ENCODE measurements at regions not wholly inside any gene's neighbourhood (a gene's known extent, or its start where the extent isn't known, plus 50 kb on each side); places are given as distances from the start of the nearest gene placed in this dataset.

DNA sequence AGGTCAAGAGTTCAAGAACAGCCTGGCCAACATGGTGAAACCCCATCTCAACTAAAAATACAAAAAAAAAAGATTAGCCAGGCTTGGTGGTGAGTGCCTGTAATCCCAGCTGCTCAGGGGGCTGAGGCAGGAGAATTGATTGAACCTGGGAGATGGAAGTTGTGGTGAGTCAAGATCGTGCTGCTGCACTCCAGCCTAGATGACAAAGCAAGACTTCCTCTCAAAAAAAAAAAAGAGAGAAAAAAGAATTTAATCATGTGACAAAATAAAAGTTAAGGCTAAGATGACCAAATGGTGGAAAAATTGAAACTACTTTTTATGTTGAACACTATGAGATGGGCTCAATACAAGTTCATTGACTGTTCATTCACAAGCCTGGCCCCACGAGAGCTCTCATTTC lies 141.1 kb upstream of the WDR11 start:
- DNase-seq: no peak

DNA sequence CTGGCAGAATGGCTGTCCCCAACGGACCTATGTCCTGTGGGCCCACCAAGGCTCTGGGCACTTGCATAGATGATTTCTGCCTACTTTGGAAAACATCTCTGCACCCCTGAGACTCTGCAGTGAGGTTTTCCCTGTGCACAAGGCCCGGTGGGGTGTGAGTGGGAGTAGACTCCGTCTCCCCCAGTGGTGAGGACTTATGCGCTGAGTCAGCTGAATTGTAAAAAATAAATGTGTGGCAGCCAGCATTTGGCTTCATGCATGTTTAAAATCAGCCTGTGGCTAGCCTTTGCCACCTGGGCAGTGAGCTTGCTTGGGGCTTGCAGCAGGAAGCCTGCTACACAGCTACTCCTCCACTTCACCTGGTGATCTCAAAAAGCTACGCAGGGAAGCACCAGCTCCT lies 139.3 kb upstream of the WDR11 start:
- DNase-seq: no peak

DNA sequence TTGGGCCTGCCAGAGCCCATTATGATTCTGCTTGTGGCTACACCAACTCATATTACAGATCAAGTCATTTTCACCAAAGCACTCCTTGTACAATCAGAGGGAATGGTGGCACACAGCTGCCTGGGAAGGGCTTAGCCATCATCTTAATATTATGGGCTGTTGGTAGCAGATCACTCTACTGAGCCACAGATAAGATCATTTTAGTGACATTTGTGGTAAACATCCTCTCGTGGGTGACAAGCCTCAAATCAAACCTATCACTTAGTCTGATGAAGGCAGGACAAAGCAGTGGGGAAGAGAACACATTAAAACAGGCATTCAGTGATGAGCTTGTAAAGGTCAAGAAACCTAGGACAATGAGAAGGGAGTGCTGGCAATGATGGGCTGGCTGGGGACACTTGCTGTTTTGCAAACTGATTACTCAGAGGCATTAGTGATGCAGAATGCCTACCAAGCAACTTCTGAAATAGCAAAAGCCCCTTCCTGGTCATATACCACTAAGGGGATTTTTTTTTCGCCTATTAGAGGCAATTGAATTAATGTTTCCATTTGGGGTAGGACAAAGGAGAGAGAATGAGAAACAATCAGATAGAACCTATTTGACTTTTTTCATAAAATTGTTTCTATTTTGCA lies 137.5 kb upstream of the WDR11 start:
- DNase-seq: no peak

DNA sequence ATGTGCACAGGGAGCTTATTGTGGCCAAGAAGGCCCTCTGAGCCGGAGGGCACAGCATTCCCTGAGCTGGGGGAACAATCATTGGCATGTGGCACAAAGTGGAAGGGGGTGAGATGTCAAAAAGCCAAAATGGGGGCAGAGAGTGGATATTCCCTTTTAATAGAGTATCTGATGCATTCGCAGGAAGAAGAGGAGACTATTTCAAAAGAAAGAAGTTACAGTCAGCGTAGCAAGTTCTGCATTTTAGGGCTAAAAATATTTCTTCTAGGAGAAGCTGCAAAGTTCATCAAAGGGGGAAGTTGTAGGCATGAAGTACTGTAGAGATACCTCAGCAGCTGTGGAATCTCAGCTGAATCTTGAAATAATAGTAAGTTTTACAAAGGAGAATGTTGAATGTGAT lies 136.0 kb upstream of the WDR11 start:
- no peak for DNase-seq

DNA sequence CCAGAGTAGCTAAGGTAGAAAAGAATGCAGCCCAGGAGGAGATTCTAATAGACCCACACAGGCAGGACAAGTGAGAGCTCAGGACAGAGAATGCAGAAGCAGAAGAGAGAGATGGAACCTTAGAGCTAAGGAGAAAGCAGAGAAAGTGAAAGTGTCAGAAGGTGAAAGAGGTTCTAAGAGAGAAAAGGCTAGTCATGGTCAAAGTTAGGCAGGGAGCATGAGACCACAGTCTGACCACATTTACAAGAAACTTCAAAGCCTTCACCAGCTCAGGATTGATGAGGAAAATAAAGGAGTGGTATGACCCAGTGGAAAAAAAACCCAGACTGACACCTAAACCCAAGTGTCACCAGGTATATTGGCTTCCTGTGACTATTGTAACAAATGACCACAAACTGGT lies 131.8 kb upstream of the WDR11 start:
- no peak for DNase-seq

DNA sequence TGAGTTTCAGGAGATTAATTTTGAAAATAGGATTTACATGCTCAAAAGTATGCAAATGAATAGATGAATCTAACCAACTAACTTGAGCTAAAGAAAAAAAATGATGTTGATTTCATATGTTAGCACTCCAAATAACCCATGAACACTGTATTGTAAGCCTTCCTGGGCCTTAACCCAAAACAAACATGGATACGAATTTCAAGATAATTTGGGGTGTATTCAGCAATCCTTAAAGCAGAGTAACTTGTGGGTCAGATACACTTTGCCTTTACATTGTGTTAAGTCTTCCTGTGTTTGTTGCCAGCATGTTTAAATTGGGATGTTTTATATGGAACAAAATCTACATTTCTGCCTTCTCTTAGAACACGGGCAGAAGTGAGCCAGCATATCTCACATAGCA lies 124.2 kb upstream of the WDR11 start:
- no peak for DNase-seq

DNA sequence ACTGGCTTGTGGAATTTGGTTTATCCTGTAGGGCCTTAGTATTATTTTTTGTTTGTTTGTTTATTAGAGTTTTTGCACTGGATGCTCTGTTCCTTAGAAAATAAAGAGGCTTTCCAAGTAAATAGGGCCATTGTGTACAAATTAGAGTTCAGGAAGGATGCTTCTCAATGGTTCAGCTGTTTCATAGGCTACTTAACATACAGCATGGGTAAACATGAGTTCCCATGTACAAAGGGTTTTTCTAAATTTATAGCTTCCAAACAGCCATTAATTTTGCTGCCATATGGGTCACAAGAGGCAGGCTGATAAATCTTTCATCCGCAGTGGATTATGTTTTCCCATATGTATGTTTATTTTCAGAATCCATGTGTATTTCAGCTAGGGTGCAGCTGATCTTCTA lies 121.6 kb upstream of the WDR11 start:
- no peak for DNase-seq

DNA sequence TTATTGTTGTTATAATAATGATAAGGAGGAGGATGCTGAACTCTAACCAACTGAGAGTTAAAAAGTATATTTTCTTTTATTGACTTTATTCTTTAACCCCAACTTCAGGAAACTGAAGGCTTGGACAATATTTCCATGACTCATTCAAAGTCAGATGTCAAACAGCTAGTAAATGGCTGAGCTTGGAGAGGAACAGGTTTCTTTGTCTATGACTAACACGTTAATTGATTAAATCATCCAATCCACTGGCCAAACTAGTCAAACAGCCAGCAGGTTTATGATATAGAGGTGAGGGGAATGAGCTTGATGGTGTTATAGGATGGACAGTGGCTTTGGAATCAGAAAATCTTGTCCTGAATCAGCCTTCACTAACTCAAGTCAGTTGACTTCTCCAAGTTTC lies 119.1 kb upstream of the WDR11 start:
- DNase-seq: no peak

DNA sequence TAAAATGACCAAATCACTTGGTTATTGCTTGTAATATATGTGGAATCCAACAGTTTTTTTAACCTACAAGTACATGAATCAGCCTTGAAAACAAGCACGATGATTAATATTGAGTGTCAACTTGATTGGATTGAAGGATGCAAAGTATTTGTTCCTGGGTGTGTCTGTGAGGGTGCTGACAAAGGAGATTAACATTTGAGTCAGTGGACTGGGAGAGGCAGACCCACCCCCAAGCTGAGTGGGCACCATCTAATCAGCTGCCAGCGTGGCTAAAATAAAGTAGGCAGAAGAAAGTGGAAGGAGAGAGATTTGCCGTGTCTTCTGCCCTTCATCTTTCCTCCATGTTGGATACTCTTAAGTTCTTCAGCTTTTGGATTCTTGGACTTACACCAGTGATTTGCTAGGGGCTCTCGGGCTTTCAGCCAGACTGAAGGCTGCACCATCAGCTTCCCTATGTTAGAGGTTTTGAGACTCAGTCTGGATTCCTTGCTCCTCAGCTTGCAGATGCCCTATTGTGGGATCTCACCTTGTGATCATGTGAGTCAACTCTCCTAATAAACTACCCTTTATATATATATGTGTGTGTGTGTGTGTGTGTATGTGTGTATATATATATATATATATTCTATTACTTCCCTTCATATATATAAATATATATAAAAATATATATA lies 118.4 kb upstream of the WDR11 start:
- no peak for DNase-seq

DNA sequence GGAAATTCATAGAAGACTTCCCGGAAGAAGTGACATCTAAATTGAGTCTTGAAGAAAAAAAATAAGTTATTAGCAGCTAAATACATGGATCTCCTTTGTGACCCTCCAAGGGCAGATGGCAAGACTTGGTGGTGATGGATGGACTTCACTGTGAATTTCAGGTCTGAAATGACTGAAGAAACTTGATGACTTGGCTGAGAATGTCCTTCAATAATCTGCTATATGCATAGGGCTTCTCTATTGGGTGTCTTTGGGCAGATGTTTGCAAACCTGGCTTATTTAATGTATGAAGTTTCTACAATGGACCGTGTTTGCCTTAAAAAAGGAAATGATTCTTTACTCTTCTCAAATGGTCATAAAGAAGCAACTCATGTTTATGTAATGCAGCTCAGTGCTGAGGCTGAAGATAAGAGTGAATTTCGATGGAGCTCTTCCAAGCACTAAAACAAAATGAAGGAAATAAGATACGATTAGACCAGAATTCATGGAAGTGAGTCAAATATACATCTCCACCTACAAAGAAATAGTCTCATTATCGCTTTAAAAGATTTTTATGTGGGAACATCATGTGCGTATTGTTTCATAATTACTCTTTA lies 116.6 kb upstream of the WDR11 start:
- no peak for DNase-seq

DNA sequence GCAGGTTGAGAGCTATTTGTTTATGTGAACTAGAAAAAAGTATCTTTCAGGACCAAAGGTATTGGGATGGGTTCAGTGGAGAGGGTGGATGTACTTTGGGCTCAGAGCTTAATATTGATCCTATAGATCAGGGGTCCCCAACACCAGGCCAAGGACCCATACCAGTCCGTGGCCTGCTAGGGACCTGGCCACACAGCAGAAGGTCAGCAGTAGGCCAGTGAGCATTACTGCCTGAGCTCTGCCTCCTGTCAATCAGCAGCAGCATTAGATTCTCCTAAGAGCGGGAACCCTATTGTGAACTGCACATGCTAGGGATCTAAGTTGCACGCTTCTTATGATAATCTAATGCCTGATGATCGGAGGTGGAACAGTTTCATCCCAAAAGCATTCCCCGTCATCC lies 115.8 kb upstream of the WDR11 start:
- no peak for DNase-seq

DNA sequence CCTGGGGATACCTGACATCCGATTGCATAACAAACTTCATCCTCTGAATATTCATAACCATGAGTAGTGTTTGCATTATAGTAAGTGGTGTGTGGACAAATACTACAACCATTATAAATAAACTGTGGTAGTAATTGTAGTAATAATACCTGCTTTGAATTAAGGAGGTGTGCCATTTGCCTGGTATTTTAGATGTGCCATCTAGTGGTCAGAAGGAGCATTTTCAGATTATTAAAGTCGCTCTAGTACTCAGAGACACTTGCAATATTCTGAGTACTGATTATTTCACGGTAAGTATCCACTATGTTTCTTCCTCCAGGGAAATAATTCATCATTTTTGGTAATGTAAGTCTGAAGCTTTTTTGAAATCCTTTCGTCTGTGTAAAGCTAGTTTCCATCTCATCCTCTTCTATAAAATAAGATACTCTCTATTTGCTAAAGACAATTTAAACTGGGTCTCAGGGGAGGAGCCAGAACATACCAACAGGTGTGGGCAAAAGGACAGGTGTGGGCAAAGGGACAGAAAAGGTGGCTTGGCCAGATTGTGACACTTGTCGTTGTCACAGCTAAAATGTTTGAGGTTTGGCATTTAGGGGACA lies 115.3 kb upstream of the WDR11 start:
- peak; percentile 10 for DNase-seq

DNA sequence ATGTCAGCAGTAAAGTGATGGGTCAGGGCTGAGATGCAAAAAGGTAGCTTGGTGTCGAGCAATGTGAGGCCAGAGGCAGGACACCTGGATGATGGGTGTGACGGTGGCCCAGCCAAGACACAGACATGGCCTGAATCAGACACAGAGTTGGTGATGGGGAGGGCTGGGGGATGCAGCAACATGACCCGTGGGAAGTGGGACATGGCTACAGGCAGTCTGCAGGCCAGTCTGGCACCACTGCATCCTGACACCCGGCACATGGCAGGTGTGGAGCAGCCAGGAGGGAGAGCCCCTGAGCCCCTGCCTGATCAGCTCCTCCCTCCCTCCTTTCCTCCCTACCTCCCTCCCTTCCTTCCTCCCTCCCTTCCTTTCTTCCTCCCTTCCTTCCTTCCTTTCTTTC lies 114.8 kb upstream of the WDR11 start:
- DNase-seq: no peak

DNA sequence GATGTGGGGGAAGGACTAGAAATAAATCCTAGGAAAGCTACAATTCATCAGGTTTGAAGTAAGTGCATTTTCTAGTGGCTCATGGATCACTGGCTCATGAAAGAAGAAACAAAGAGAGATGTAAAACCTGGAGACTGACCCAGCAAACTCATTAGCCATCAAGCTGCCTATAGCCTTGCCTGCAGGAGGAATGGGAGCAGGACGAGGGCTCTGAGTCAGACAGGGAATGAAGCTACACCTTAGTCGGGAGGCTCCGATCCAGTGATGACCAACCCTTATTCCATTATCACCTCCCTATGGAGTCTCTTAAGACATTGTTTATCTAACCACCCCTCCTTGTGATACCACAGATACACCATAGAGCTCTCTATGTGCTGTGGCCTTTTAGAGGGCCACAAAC lies 112.5 kb upstream of the WDR11 start:
- no peak for DNase-seq

DNA sequence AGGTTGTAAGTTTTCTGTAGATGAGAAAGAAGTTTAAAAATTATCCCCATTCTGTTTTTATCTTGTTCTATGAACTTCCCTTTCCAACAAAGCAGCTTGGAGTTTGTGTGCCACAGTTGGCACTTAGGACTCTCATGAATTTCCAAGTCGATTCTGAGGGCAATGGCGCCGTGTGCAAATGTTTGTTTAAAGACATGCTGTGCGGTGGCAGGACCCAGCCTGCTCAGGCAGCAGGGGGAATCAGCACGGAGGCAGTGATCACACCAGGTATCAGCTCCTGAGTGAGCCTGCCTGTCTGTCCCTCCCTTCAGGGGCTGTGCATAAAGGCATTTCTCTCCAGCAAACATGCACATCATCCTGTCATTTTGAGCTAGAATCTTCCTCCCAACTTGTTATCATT lies 109.8 kb upstream of the WDR11 start:
- no peak for DNase-seq

DNA sequence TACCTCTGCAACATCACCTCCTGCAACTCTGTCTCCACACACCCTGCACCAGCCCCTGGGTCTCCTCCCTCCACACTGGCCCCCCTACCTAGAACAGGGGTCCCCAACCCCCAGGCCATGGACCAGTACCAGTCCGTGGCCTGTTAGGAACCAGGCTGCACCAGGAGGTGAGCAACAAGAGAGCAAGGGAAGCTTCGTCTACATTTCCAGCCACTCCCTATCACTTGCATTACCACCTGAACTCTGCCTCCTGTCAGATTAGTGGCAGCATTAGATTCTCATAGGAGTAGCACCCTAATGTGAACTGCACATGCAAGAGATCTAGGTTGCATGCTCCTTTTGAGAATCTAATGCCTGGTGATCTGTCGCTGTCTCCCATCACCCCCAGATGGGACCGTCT lies 108.8 kb upstream of the WDR11 start:
- DNase-seq: no peak

DNA sequence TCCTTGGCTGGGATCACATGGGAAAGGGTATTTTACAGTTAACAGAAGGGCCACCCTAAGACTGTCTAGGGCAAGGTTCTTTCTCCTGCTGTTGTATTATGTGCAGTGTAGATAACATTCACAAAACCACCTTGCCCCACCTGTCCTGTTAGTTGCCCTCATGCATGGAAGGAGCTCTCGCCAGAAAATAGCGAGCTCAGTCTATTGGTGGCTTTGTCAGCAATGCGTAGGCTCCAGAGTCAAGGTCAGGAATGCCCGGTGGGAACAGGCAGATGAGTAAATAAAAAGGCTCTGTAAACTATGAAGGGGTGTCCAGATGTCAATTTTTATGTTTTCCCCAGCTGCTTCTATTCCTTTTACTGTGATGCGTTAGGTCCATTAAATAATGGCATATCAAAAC lies 107.1 kb upstream of the WDR11 start:
- no peak for DNase-seq

DNA sequence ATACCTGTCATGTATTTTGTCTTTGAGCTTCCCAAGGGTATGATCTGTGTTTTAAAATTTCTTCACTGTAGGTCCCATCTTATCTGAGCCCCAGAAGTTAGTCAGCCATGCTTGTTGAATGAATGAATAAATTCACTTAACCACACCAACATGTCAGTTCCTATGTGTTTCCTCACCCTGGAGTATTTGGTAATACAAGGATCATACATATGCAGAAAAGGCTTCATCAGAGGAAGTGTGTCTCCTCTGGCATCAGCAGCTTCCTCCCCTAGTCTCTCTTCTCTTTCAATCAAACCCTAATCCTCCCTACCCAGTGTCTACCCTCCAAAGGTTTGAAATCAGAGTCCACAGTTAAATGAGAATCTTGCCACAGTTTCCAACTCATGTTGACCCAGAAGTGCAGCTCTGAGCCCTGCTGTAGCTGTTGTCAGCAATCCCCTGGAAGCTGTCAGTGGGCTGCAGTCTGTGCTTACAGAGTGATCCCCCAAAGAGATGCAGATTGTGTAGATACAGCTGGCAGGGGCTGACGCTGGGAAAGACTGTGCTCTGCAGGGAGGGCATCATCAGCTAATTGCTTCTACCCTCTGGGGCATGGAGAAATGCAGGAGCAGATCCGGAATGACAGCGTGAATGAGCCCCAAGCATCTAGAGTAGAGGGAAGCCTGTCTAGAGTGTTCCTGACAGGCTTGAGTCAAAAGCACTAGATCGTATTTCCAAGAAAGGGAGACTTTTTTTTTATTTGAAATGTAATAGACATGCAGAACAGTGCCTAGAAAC lies 105.0 kb upstream of the WDR11 start:
- DNase-seq: no peak

DNA sequence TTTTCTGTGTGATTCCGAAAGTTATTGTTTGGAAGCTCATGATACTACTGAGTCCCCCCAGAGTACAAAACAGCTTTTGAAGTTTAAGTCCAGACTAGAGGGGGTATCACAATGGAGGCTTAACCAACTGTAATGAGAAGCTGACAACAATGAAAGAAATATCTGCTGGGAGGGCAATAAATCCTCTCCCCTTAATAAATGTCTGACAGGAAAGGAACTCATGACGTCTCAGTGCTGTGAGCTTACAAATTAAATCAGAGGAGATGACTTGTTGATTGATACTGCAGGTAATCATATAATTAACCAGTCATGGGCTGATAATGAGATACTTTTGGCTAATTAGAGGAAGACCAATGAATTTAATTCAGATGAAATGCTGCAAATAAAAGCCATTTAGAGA lies 102.6 kb upstream of the WDR11 start:
- DNase-seq: no peak

DNA sequence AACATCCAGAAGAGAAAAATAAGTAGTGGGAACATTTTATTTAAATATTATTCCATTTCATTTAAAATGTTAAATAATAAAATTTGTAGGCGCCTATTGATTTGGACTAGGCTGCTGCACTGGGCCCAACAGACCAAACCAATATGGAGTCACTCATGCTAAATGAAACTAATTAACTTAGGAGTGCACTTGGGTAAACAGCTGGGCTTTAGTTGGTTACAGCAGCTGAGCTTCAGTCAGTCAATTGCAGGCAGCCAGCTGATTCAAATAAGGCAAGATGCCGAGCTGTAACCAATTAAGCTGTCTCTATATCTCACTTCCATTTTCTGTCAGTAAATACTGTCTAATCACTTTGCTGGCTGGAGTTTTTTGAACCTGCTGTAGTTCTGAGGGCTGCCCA lies 102.1 kb upstream of the WDR11 start:
- no peak for DNase-seq

DNA sequence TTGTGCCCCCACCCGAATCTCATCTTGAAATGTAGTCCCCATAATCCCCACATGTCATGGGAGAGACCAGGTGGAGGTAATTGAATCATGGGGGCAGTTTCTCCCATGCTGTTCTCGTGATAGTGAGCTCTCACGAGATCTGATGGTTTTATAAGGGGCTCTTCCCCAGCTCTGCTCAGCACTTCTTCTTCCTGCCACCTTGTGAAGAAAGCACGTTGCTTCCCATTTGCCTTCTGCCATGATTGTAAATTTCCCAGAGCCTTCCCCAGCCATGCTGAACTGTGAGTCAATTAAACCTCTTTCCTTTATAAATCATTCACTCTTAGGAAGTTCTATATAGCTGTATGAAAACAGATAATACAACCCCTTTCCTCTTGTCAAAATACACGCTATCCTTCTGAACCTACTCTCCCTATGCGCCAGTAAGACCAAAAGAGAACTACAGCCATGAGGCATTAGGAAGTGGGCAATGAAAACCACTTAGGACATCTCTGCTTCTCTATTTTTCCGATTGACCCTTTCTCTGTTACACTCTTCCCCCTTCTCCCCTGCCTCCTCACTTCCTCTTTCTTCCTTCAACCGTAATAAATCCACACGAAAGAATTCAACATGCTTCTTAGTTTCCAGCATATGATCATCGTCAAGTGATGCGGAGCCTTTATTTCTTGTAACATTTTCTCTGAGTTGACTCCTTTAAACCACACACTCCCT lies 101.2 kb upstream of the WDR11 start:
- no peak for DNase-seq

DNA sequence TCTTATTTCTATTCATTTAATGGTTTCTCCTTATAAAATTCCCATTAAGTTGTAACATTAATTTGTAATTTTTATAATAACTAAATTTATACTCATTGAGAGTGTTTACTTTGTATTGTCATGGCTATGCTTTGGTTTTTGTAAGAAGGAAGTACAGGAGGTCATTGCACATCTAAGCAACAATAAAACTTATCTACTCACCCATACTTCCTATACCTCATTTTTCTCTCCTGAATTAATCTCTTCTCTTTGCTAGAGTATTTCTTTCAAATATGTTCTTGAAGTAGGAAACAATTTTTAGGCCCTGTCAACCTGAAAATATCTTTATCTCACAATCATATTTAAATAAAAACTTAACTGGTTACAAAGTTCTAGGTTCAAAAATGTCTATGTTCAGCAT lies 95.4 kb upstream of the WDR11 start:
- no peak for DNase-seq

DNA sequence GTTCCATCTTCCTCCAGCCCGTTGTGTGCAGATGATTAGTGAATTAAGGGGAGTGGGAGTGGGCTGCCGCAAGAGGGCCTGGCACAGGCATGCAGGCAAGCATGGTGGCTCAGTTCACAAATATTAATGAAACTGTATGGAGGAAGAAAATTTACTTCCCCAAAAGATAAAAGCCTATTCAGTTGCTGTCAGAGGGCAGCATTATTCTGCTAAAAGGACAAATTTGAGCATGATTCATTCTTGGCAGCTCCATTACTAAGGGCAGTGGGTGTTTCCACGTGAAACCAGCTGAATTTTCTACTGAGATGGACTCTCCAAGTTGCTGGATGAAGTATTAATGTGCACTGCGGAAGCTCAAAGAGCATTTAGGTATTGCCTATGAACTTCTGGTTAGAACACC lies 90.9 kb upstream of the WDR11 start:
- no peak for DNase-seq
